Lower leg skin (tissue), 3 donors: ENCODE measurements at regions not wholly inside any gene's neighbourhood (a gene's known extent, or its start where the extent isn't known, plus 50 kb on each side); places are given as distances from the start of the nearest gene placed in this dataset.

Experiments used
- CTCF ChIP-seq, 3 donors: fragments of 450-650 bp; IDR thresholded peaks; one replicate each; pipeline ENCODE4 v1.5.1; 2016; ENCODE audit warnings: antibody characterized with exemption in 3 of 3, mild to moderate bottlenecking in 3 of 3, moderate library complexity in 2 of 3
- POLR2A ChIP-seq, 2 donors: fragments of 450-650 bp; IDR thresholded peaks; one replicate each; pipeline ENCODE4 v1.6.1; 2016 to 2017; ENCODE audit warnings: antibody characterized with exemption in 2 of 2, mild to moderate bottlenecking in 1 of 2, moderate library complexity in 1 of 2

GRCh38 chr7:153581419-153581818 lies 470.8 kb upstream of the DPP6 start:
- TF ChIP-seq CTCF (IDR thresholded peaks at IDR 0.05) (no peak), POLR2A (IDR thresholded peaks at IDR 0.05) (no peak)
